Stimulated activated memory B cell treated with anti-CD40 and anti-IgM and Interleukin-4, amounts not matched to agents 10 μg/mL and 1 μg/mL and 100 μg/mL, for 72 hours (primary cell): ENCODE measurements at regions not wholly inside any gene's neighbourhood (a gene's known extent, or its start where the extent isn't known, plus 50 kb on each side); places are given as distances from the start of the nearest gene placed in this dataset.
"Not testable (repeated sequence)": the region's sequence is repeated elsewhere in the genome, so short reads cannot be mapped to it uniquely, and the experiment has no call there.

Source experiments
- ATAC-seq: fragments of 150-1000 bp; cut with Tn5 transposase; 2 replicates; pipeline ENCODE4 v1.10.0; 2021
- H3K27ac Mint-ChIP-seq: one replicate; pipeline ENCODE4 v1.8.0; 2022; ENCODE audit warnings: mild to moderate bottlenecking, mixed read lengths
- H3K27me3 Mint-ChIP-seq: one replicate; pipeline ENCODE4 v1.8.0; 2022; ENCODE audit warnings: mixed read lengths
- H3K36me3 Mint-ChIP-seq: one replicate; pipeline ENCODE4 v1.8.0; 2022; ENCODE audit warnings: mixed read lengths
- H3K4me1 Mint-ChIP-seq: one replicate; pipeline ENCODE4 v1.8.0; 2022; ENCODE audit warnings: mixed read lengths
- H3K4me3 Mint-ChIP-seq: one replicate; pipeline ENCODE4 v1.8.0; 2022; ENCODE audit warnings: mild to moderate bottlenecking, moderate library complexity, mixed read lengths
- H3K9me3 Mint-ChIP-seq: one replicate; pipeline ENCODE4 v1.8.0; 2022; ENCODE audit warnings: mixed read lengths

DNA sequence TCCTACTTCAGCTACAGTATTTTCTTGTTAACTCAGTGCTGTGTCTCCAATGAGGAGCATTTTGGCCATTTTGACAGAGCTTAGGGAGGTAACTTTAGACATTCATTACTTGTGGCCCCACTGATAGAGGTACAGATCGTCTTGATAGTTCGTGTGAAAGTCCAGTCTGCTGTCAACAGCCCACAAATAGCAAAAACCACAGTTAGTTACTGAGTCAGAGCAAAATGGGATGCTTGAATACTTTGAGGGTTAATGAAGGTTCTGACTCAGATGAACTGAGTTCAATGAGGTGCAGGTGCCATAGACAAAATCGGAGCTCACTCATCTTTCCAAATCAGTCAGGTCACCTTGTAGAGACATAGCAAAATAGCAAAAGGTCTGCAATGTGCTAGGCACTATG, 163.1 kb upstream of the TLE4 start:
- Mint-ChIP-seq H3K27me3 (no peaks in the 10 kb centered on the region), H3K36me3 (no peaks in the 10 kb centered on the region), H3K4me3 (no peak overlapping the region), H3K27ac (no peak overlapping the region), H3K4me1 (no peaks in the 10 kb centered on the region), H3K9me3 (no peaks in the 10 kb centered on the region)
- peak; percentile 44 for ATAC-seq

DNA sequence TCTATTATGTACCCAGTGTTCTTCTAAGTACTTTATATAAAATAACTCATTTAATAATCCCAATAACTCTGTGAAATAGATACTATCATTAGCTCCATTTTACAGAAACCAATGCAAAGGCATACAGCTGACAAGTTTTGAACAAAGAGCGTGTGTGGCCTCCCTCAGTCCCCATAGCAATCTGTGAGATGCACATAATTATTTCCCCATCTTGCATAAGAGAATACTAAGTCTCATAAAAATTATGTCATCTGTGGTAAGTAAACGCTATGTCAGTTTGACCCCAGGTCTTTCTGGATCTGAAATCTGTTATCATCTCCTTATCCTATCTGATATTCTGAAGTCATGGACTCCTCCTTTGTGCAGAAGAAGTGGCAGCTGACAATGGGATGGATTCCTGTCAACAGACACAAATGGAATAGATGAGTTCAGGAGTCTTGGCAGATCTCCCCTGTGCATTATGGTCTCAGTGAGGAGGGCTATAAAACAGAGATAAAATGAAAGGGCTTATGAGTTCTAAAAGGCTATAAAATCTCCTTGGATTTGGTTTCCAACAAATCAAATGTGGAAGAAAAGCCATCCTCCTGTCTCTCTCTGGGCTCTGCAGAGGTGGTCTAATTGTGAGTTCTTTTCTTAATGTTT, 162.5 kb upstream of the TLE4 start:
- H3K36me3 Mint-ChIP-seq, result no peaks in the 10 kb centered on the region
- no peaks in the 10 kb centered on the region for H3K27me3 Mint-ChIP-seq
- H3K4me3 Mint-ChIP-seq, result no peak overlapping the region
- H3K9me3 Mint-ChIP-seq, result no peaks in the 10 kb centered on the region
- H3K4me1 Mint-ChIP-seq, result no peaks in the 10 kb centered on the region
- no peak for ATAC-seq
- no peak overlapping the region for H3K27ac Mint-ChIP-seq

DNA sequence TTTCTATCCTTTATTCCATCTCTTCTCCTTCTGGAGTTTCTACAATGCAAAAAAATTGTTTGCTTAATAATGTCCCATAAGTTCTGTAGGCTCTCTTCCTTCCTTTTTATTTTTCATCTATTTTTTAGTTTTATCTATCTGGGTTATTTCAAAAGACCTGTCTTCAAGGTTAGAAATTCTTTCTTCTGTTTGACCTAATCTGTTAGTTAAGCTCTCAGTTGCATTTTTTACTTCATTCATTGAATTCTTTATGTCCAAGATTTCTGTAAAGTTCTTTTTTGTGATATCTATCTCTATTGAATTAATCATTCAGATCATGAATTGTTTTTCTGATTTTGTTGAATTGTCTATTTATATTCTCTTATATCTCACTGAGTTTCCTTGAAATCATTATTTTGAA, 145.9 kb upstream of the TLE4 start:
- peaks cover 18% of the 10 kb centered on the region for H3K27me3 Mint-ChIP-seq
- no peak for ATAC-seq
- H3K9me3 Mint-ChIP-seq, result peaks cover 11% of the 10 kb centered on the region
- no peaks in the 10 kb centered on the region for H3K4me1 Mint-ChIP-seq
- no peak overlapping the region for H3K27ac Mint-ChIP-seq
- no peak overlapping the region for H3K4me3 Mint-ChIP-seq
- H3K36me3 Mint-ChIP-seq, result no peaks in the 10 kb centered on the region

DNA sequence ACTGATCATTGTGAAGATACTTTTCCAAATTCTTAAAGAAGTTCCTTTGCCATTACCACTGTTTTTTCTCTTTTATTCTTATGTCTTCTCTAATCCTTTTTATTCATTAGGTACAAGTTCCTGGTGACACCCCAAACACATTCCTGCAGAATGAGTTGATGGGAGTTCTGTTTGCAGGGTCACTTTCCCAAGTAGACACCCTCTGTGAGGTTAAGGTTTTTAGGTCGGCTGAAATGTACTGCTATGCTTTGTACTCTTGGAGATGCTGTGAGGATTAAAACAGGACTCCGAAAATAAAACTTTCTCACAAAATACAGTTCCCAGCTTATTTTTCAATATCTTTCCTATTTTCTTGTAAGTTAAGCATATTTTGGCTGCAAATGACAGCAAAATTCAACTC, 143.3 kb upstream of the TLE4 start:
- Mint-ChIP-seq H3K4me1 (no peaks in the 10 kb centered on the region), H3K4me3 (no peak overlapping the region), H3K27me3 (peaks cover 26% of the 10 kb centered on the region), H3K36me3 (no peaks in the 10 kb centered on the region), H3K27ac (no peak overlapping the region), H3K9me3 (peaks cover 11% of the 10 kb centered on the region)
- no peak for ATAC-seq

DNA sequence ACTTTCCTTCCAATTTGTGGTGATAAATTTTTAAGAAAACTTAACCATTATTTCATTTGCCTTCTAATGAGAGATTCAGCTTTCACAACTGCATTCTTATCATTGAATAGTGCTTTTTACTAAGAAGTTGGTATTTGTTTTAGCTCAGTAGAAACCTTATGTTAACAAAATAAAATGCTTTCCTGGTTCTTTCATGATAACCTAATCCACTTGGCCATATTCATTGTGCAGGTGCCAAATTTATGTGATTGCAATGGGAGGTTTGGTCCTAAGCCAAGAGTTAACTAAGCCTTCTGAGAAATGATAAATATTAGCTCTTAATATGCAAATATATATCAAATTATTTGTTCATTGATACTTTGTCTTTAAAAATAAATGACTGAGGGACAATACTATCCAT, 141.1 kb upstream of the TLE4 start:
- Mint-ChIP-seq H3K27ac (no peak overlapping the region), H3K36me3 (no peaks in the 10 kb centered on the region), H3K4me3 (no peak overlapping the region), H3K9me3 (peaks cover 8% of the 10 kb centered on the region), H3K27me3 (peaks cover 26% of the 10 kb centered on the region), H3K4me1 (no peaks in the 10 kb centered on the region)
- ATAC-seq, result no peak

DNA sequence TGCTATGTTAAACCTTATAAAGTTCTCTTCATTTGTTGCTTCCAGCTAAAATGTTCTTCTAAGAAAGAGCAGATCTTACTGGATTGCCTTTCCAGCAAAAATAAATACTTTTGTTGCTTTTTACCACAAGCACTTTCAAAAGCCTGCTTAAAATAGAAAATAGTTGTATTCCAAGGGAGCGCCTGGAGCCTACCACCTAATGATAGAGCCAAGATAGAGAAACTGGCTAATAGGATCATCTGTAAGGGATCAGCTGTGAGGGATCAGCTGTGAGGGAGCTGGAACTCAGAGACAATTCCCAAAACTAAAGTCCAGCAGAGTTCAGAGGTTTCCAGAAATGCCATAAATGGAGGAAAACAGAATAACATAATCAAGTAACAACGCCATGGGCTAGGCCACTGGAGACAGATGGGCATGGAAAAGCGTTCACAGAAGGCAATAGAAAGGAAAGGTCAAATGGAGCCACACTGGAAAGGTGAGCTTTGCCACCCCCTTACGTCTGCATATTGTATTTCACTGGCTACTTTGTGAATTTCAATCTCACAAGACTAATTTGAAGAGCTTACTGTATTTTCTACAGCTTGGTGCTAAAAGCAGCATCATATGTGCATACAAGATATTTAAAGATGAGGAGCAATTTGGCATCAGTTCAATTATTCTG, 140.6 kb upstream of the TLE4 start:
- no peak overlapping the region for H3K4me3 Mint-ChIP-seq
- no peaks in the 10 kb centered on the region for H3K36me3 Mint-ChIP-seq
- H3K4me1 Mint-ChIP-seq, result no peaks in the 10 kb centered on the region
- H3K9me3 Mint-ChIP-seq, result peaks cover 4% of the 10 kb centered on the region
- ATAC-seq, result no peak
- peaks cover 26% of the 10 kb centered on the region for H3K27me3 Mint-ChIP-seq
- H3K27ac Mint-ChIP-seq, result no peak overlapping the region

DNA sequence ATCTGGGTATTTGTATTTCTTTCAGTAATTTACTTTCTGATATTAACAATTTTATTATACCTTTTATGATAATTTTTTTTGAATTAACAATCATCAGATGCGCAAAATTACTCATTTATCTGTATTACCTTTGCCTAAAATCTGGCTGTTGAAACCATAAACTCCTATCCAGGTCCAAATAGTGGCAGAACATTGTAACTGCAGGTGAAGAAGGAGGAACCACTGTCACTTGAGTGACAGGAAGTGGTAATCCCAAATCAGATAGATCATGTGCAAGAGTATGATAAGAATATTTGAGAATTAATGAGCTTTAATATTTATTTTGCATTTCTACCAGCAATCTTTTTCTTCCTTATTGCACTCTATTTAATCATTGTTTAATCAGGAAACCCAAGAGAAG, 139.3 kb upstream of the TLE4 start:
- no peaks in the 10 kb centered on the region for H3K4me1 Mint-ChIP-seq
- H3K36me3 Mint-ChIP-seq, result no peaks in the 10 kb centered on the region
- peaks cover 26% of the 10 kb centered on the region for H3K27me3 Mint-ChIP-seq
- H3K9me3 Mint-ChIP-seq, result no peaks in the 10 kb centered on the region
- no peak overlapping the region for H3K4me3 Mint-ChIP-seq
- no peak overlapping the region for H3K27ac Mint-ChIP-seq
- no peak for ATAC-seq

DNA sequence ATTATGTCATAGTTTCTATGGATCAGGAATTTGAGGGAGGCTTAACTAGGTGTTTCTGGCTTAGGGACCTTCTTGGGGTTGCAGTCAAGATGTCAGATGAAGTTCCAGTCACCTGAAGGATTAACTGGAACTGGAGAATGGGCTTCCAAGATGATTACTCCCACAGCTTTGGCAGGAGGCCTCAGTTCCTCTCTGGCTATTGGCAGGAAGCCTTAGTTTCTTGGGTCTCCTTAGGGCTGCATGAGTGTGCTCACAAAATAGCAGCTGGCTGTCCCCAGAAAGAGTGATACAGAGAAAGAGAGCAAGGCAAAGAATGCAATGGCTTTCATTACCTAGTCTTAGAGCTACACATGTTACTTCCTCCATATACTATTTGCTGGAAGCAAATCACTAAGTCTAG, 138.1 kb upstream of the TLE4 start:
- ATAC-seq, result no peak
- H3K27ac Mint-ChIP-seq, result no peak overlapping the region
- peaks cover 26% of the 10 kb centered on the region for H3K27me3 Mint-ChIP-seq
- no peaks in the 10 kb centered on the region for H3K4me1 Mint-ChIP-seq
- no peak overlapping the region for H3K4me3 Mint-ChIP-seq
- no peaks in the 10 kb centered on the region for H3K9me3 Mint-ChIP-seq
- no peaks in the 10 kb centered on the region for H3K36me3 Mint-ChIP-seq

DNA sequence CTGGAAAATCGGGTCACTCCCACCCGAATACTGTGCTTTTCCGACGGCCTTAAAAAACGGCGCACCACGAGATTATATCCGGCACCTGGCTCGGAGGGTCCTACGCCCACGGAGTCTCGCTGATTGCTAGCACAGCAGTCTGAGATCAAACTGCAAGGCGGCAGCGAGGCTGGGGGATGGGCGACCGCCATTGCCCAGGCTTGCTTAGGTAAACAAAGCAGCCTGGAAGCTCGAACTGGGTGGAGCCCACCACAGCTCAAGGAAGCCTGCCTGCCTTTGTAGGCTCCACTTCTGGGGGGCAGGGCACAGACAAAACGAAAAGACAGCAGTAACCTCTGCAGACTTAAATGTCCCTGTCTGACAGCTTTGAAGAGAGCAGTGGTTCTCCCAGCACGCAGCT, 132.5 kb upstream of the TLE4 start:
- not testable (repeated sequence) for H3K36me3 Mint-ChIP-seq, ATAC-seq, H3K4me3 Mint-ChIP-seq, H3K4me1 Mint-ChIP-seq, H3K9me3 Mint-ChIP-seq, H3K27ac Mint-ChIP-seq
- H3K27me3 Mint-ChIP-seq, result peaks cover 12% of the 10 kb centered on the region

DNA sequence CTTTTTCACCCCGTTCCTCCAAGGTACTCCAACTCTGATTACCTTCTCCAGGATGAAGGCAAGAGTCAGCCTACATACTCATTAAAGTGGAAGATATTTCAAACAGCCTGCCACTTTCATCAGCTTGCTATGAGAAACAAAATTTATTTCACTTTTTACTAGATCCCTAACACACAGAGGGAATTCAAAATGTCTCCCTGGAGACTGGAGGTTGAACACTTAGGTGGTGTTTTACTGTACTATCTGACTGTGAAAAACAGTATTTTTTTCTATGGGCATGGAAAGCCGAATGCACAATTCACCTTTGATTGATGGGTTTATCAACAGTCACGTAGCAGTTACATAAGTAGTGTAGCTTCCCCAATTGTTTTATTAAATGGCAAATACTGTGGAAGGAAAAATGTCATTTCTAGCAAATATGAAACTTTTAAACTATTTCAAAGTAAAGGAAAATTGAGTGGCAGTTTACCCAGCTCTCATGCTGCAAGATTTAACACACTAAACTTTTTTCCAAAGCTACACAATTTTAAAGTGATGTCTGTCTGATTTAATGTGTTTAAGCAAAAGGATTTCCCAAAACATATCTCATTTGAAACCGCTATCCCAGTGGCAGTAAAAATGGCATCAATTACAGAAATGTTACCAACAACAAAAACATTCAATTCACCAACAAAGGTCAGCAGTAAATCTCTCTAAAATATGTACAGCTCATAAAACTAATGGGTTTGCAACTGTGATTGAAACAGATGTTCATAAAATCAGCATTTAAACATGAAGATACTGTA, 125.0 kb upstream of the TLE4 start:
- no peak for ATAC-seq
- no peaks in the 10 kb centered on the region for H3K27me3 Mint-ChIP-seq
- H3K4me1 Mint-ChIP-seq, result no peaks in the 10 kb centered on the region

DNA sequence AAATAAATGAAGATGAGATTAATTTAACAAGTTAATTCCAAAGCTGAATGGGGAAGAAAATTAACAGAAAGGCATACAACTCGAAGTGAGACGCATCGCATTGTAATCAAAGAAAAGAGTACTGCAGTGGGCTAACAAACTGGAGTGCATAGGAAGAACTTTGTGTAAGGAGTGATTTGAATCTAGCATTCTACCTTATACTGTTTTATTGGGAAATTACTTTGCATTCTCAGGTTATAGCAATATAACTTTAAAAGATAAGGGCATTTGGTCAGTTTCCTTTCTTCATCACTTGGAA, 124.5 kb upstream of the TLE4 start:
- H3K4me3 Mint-ChIP-seq, result no peak overlapping the region
- H3K27ac Mint-ChIP-seq, result no peak overlapping the region
- ATAC-seq, result no peak
- peaks cover 4% of the 10 kb centered on the region for H3K9me3 Mint-ChIP-seq
- no peaks in the 10 kb centered on the region for H3K36me3 Mint-ChIP-seq
- no peaks in the 10 kb centered on the region for H3K4me1 Mint-ChIP-seq
- H3K27me3 Mint-ChIP-seq, result no peaks in the 10 kb centered on the region

More for the DNA sequence above, 125.0 kb upstream of the TLE4 start:
- Mint-ChIP-seq H3K27ac (no peak overlapping the region), H3K9me3 (peaks cover 3% of the 10 kb centered on the region), H3K4me3 (no peak overlapping the region), H3K36me3 (no peaks in the 10 kb centered on the region)

DNA sequence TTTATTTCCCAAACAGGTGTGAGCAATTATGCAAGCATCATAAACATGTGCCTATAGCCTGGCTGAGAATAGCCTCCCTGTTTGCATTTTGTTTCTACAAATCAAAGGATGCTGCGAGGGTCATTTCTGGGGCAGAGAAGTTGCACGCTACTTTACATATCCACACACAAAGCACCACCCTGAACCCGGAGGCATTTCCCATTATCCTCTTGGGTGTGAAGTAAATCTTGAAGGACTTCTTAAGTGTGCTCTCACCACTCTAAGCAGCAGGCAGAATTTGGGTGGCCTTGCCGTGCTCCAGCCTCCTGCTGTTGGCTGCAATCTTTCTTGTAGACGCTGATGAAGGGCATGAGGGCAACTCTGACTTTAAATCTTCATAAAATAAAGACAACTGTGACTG, 124.0 kb upstream of the TLE4 start:
- no peak overlapping the region for H3K4me3 Mint-ChIP-seq

DNA sequence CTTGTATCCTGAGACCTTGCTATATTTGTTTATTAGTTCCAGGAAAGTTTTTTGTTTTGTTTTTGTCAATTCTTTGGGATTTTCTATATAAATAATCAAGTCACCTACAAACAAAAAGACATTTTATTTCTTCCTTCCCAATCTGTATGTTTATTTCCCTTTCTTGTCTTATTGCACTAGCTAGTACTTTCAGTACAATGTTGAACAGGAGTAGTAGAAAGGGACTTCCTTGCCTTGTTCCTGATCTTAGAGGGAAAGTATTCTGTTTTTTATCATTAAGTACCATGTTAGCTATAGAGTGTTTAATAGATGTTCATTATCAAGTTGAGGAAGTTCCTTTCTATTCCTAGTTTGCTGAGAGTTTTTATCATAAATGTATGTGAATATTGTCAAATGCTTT, 119.5 kb upstream of the TLE4 start:
- H3K4me3 Mint-ChIP-seq, result no peak overlapping the region
- no peaks in the 10 kb centered on the region for H3K27me3 Mint-ChIP-seq
- peaks cover 6% of the 10 kb centered on the region for H3K9me3 Mint-ChIP-seq
- H3K4me1 Mint-ChIP-seq, result no peaks in the 10 kb centered on the region
- H3K27ac Mint-ChIP-seq, result no peak overlapping the region
- no peak for ATAC-seq
- no peaks in the 10 kb centered on the region for H3K36me3 Mint-ChIP-seq

More for the DNA sequence above, 124.0 kb upstream of the TLE4 start:
- H3K9me3 Mint-ChIP-seq, result peaks cover 6% of the 10 kb centered on the region
- no peaks in the 10 kb centered on the region for H3K36me3 Mint-ChIP-seq
- ATAC-seq, result no peak
- no peaks in the 10 kb centered on the region for H3K27me3 Mint-ChIP-seq
- H3K27ac Mint-ChIP-seq, result no peak overlapping the region
- H3K4me1 Mint-ChIP-seq, result no peaks in the 10 kb centered on the region

DNA sequence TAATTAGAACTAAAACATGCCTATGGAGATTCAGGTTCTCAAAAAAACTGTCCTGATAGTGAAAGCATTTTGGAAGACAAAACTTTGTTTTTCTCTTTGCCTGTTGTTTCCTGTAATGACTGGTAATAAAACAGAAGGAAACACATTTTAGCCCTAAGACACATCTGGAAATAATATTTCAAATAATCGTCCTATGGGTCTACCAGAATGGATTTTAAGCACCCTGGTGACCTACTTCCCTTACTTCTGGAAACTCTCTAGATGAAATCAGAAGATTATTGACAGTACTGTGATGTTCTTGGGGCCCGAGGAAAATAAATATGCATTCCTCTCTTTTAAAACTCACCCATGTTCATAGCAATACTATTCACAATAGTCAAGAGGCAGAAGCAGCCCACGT, 110.1 kb upstream of the TLE4 start:
- peaks cover 9% of the 10 kb centered on the region for H3K27me3 Mint-ChIP-seq
- no peak overlapping the region for H3K4me3 Mint-ChIP-seq
- ATAC-seq, result no peak
- no peak overlapping the region for H3K27ac Mint-ChIP-seq
- no peaks in the 10 kb centered on the region for H3K9me3 Mint-ChIP-seq
- no peaks in the 10 kb centered on the region for H3K4me1 Mint-ChIP-seq
- H3K36me3 Mint-ChIP-seq, result no peaks in the 10 kb centered on the region

DNA sequence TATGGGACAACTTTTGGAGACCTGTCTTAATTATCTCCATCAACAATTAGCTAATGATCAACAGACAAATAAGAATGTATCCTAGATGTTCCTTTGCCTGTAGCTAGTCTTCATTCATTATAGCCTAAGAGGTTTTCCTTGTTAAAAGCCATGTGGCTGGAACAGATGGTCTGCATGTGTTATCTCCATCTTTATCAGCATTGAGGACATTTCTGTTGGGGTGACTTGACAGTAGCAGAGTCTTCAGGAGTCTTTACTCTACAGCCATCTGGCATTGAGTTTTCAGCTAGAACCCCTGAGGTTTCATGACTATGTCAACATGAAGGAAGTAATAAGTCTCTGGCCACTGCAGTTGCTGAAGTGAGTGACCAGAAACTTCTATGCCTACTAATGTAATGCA, 106.6 kb upstream of the TLE4 start:
- Mint-ChIP-seq H3K4me1 (no peaks in the 10 kb centered on the region), H3K27me3 (peaks cover 9% of the 10 kb centered on the region), H3K9me3 (no peaks in the 10 kb centered on the region), H3K27ac (no peak overlapping the region), H3K36me3 (no peaks in the 10 kb centered on the region), H3K4me3 (no peak overlapping the region)
- no peak for ATAC-seq

DNA sequence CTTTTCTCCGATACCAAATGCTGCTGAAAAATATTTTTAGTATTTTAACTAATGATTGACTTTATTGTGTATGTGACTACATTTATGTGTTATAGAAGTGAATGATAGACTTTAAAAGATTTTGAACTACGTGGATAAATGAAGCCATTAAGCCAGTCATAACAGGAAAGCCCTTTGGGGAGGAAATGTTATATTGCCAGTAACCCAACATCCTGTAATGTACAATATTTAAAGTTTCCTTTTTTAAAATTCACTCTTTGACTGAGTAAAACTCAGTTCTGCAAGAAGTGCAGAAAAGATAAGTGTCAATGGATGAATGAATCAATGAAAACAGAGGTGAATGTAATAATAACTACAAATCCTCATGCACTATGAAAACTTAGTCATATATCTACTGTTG, 102.6 kb upstream of the TLE4 start:
- no peak overlapping the region for H3K4me3 Mint-ChIP-seq
- no peaks in the 10 kb centered on the region for H3K36me3 Mint-ChIP-seq
- ATAC-seq, result no peak
- no peaks in the 10 kb centered on the region for H3K27me3 Mint-ChIP-seq
- H3K9me3 Mint-ChIP-seq, result peaks cover under 1% of the 10 kb centered on the region
- H3K27ac Mint-ChIP-seq, result no peak overlapping the region
- no peaks in the 10 kb centered on the region for H3K4me1 Mint-ChIP-seq
